MCF 10A (cell line): ENCODE measurements at regions not wholly inside any gene's neighbourhood (a gene's known extent, or its start where the extent isn't known, plus 50 kb on each side); places are given as distances from the start of the nearest gene placed in this dataset.

Source experiments
- BruUV-seq: library from RNA; stranded (reverse); fragments of 400-500 nt; replicated peaks from 2 replicates; lab custom pipeline; 2021; lab: Mats Ljungman, UMichigan
- CTCF ChIA-PET: fragments of 300-600 bp; sonication (Branson Sonifier 250); formaldehyde crosslinking; extraction: SDS; loops from one replicate; lab custom pipeline; 2021; ENCODE audit warnings: antibody characterized with exemption, inconsistent platforms; lab: Yijun Ruan, JAX
- POLR2A ChIA-PET: fragments of 300-600, 350-650 bp; sonication (Branson Sonifier 250); formaldehyde crosslinking; extraction: SDS; loops from one replicate; lab custom pipeline; 2020; ENCODE audit warnings: antibody characterized with exemption, inconsistent platforms; lab: Yijun Ruan, JAX
- DNase-seq: peaks from one replicate; pipeline ENCODE4 v3.0.0-alpha.2; 2018; ENCODE audit not compliant: unreplicated experiment
- H3K27ac Mint-ChIP-seq: one replicate; pipeline ENCODE4 v1.8.0; 2022; ENCODE audit warnings: mild to moderate bottlenecking, low read depth, mixed read lengths; ENCODE audit not compliant: unreplicated experiment
- H3K27me3 Mint-ChIP-seq: one replicate; pipeline ENCODE4 v1.8.0; 2022; ENCODE audit warnings: mixed read lengths; ENCODE audit not compliant: insufficient read depth, unreplicated experiment
- H3K36me3 Mint-ChIP-seq: one replicate; pipeline ENCODE4 v1.8.0; 2022; ENCODE audit warnings: mild to moderate bottlenecking, moderate library complexity, mixed read lengths; ENCODE audit not compliant: insufficient read depth, unreplicated experiment
- H3K4me1 Mint-ChIP-seq: one replicate; pipeline ENCODE4 v1.8.0; 2022; ENCODE audit warnings: mixed read lengths; ENCODE audit not compliant: insufficient read depth, unreplicated experiment
- H3K4me3 Mint-ChIP-seq: one replicate; pipeline ENCODE4 v1.8.0; 2022; ENCODE audit warnings: mild to moderate bottlenecking, moderate library complexity, mixed read lengths; ENCODE audit not compliant: unreplicated experiment
- H3K9me3 Mint-ChIP-seq: one replicate; pipeline ENCODE4 v1.8.0; 2022; ENCODE audit warnings: mixed read lengths; ENCODE audit not compliant: unreplicated experiment
- CTCF ChIP-seq: fragments of 200-600 bp; IDR thresholded peaks from one replicate; pipeline ENCODE4 v1.8.0; 2022; ENCODE audit warnings: antibody characterized with exemption, mild to moderate bottlenecking; ENCODE audit not compliant: unreplicated experiment
- intact Hi-C: fragments of 100-400 bp; cut with micrococcal nuclease; formaldehyde crosslinking; loops from 2 replicates; pipeline ENCODE4 v1.14.1; 2022

DNA sequence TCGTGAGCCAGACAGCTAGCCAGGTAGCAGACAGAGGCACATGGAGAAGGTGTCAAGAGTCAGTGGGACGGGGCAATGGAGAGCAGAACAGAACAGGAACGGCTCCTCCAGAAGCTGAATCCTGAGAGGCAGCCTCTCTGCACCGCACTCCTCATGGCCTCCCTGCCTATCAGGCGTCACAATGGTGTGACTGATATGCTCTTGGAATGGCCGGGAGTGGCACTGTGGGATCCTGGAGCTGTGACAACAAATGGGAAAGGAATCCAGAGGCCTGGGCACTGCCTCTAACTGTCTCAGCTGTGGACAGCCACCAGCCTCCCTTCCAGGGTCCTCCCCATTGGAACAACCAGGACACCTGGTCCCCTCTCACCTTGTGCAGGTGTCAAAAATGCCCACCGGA lies 89.1 kb upstream of the ID2 start:
- no peaks in the 10 kb centered on the region for H3K36me3 Mint-ChIP-seq
- TF ChIP-seq CTCF = no peak
- H3K27me3 Mint-ChIP-seq = no peaks in the 10 kb centered on the region
- ChIA-PET POLR2A (no interaction called here), CTCF (interaction anchor here (0.7 kb wide), 1 partner anchor 12 kb away, joined by 3 read pairs; no protein-coding TSS in a partner anchor)
- peaks cover 13% of the 10 kb centered on the region for H3K9me3 Mint-ChIP-seq
- no peak overlapping the region for H3K4me3 Mint-ChIP-seq
- H3K4me1 Mint-ChIP-seq = no peaks in the 10 kb centered on the region
- no peak for DNase-seq
- no TSS peak for BruUV-seq
- no peak overlapping the region for H3K27ac Mint-ChIP-seq
- intact Hi-C loops = no loop called here

DNA sequence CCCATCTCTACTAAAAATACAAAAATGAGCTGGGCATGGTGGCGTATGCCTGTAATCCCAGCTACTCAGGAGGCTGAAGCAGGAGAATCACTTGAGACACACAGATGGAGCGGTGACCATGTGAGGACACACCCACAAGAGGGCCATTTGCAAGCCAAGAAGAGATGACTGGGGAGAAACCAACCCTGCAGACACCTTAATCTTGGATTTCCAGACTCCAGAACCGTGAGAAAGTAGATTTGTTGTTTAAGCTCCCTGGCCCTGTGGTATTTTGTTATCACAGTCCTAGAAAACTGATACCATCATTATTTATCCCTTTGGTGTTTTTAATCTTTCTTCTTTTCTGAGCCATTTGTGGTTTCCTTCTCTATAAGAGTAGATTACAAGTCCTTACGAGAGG lies 88.6 kb upstream of the ID2 start:
- no peak for DNase-seq
- Mint-ChIP-seq H3K9me3 (peaks cover 13% of the 10 kb centered on the region), H3K36me3 (no peaks in the 10 kb centered on the region), H3K4me1 (no peaks in the 10 kb centered on the region), H3K4me3 (no peak overlapping the region), H3K27me3 (no peaks in the 10 kb centered on the region), H3K27ac (no peak overlapping the region)
- CTCF ChIA-PET = interaction anchor here (0.7 kb wide), 1 partner anchor 12 kb away, joined by 3 read pairs; no protein-coding TSS in a partner anchor
- BruUV-seq = no TSS peak
- POLR2A ChIA-PET = no interaction called here
- intact Hi-C loops = no loop called here
- no peak for TF ChIP-seq CTCF

DNA sequence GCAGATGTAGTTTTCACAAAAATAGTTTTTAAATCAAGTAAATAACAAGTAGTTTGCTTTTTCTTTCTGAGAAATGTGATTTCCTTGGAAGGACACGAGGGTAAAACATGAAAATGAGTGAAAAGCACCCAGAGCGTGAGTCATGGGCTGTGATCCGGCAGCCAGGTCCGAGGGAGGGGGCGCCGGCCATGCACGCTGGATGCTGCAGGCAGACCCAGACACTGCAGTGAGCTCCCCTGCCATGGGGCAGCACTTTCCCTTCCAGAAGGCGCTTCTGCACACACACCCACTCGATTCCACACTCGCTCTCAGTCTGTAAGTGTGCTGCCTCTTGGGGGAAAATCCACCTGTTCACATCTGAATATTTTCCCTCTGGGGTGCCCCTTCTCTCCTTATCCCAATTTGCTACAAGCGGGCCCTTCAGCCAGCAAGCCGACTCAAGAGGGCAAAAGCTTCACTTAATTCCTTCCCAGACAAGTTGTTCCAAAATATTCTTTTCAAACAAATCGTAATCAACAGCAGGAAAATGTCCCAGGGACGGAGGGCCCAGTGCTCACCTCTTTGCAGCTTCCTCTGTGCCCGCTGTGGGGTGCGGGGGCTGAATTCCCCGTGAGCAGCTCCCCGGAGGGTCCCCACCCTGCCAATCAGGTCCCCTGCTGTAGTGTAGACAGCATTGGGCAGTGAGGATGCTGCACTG lies 87.0 kb upstream of the ID2 start:
- H3K4me1 Mint-ChIP-seq = no peaks in the 10 kb centered on the region
- H3K27me3 Mint-ChIP-seq = no peaks in the 10 kb centered on the region
- no peak for TF ChIP-seq CTCF
- no peak overlapping the region for H3K27ac Mint-ChIP-seq
- CTCF ChIA-PET = interaction anchor here (0.7 kb wide), 2 partner anchors 22 to 100 kb away, joined by 3 read pairs; no protein-coding TSS in a partner anchor
- no peak overlapping the region for H3K4me3 Mint-ChIP-seq
- no TSS peak for BruUV-seq
- DNase-seq = no peak
- intact Hi-C loops = no loop called here
- peaks cover 13% of the 10 kb centered on the region for H3K9me3 Mint-ChIP-seq
- POLR2A ChIA-PET = interaction anchor here (0.7 kb wide), 1 partner anchor 13 kb away, joined by 3 read pairs; no protein-coding TSS in a partner anchor
- no peaks in the 10 kb centered on the region for H3K36me3 Mint-ChIP-seq

GRCh38 chr2:8595428-8595805 lies 86.4 kb upstream of the ID2 start:
- intact Hi-C loops = no loop called here
- H3K9me3 Mint-ChIP-seq = peaks cover 13% of the 10 kb centered on the region
- no peak for TF ChIP-seq CTCF
- H3K4me1 Mint-ChIP-seq = no peaks in the 10 kb centered on the region
- ChIA-PET POLR2A (no interaction called here), CTCF (interaction anchor here (0.7 kb wide), 1 partner anchor 101 kb away, joined by 3 read pairs; no protein-coding TSS in a partner anchor)
- no peak overlapping the region for H3K4me3 Mint-ChIP-seq
- no peak overlapping the region for H3K27ac Mint-ChIP-seq
- no peaks in the 10 kb centered on the region for H3K36me3 Mint-ChIP-seq
- H3K27me3 Mint-ChIP-seq = no peaks in the 10 kb centered on the region
- no TSS peak for BruUV-seq
- DNase-seq = no peak
